ENCODE measurements at regions not wholly inside any gene's neighbourhood (a gene's known extent, or its start where the extent isn't known, plus 50 kb on each side); places are given as distances from the start of the nearest gene placed in this dataset.

DNA sequence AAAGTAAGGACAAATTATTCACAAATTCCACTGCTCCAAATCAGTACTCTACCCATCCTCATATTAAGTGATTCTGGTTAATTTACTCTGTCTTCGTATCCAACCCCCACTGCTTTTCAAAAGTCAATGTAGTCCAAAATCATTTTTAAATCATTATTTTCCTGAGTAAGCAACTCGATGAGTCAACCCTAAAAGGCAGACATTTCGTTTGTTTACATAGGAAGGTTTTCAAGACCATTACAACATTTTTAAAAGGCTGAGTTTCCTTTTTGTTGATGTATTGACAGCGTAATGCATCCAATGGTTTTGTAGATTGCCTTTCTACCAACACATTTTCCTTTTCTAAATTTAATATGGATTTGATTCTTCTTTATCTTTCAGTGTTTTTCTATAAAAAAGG lies 523.0 kb upstream of the ANKRD30A start:
- no peak for DNase-seq (ENCODE audit: low spot score in 2 of 2)
- H3K4me1 ChIP-seq, result no peaks in the 10 kb centered on the region
- no peak overlapping the region for H3K4me3 ChIP-seq
- H3K9me3 ChIP-seq, result no peaks in the 10 kb centered on the region
- H3K27me3 ChIP-seq, result no peaks in the 10 kb centered on the region
- intact Hi-C loops (cut with DNase I), result no loop called here
- H3K27ac ChIP-seq, result no peak overlapping the region
- no peaks in the 10 kb centered on the region for H3K36me3 ChIP-seq
- TF ChIP-seq, protein P1, sequence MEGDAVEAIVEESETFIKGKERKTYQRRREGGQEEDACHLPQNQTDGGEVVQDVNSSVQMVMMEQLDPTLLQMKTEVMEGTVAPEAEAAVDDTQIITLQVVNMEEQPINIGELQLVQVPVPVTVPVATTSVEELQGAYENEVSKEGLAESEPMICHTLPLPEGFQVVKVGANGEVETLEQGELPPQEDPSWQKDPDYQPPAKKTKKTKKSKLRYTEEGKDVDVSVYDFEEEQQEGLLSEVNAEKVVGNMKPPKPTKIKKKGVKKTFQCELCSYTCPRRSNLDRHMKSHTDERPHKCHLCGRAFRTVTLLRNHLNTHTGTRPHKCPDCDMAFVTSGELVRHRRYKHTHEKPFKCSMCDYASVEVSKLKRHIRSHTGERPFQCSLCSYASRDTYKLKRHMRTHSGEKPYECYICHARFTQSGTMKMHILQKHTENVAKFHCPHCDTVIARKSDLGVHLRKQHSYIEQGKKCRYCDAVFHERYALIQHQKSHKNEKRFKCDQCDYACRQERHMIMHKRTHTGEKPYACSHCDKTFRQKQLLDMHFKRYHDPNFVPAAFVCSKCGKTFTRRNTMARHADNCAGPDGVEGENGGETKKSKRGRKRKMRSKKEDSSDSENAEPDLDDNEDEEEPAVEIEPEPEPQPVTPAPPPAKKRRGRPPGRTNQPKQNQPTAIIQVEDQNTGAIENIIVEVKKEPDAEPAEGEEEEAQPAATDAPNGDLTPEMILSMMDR (IDR thresholded peaks at IDR 0.05), result no peak

DNA sequence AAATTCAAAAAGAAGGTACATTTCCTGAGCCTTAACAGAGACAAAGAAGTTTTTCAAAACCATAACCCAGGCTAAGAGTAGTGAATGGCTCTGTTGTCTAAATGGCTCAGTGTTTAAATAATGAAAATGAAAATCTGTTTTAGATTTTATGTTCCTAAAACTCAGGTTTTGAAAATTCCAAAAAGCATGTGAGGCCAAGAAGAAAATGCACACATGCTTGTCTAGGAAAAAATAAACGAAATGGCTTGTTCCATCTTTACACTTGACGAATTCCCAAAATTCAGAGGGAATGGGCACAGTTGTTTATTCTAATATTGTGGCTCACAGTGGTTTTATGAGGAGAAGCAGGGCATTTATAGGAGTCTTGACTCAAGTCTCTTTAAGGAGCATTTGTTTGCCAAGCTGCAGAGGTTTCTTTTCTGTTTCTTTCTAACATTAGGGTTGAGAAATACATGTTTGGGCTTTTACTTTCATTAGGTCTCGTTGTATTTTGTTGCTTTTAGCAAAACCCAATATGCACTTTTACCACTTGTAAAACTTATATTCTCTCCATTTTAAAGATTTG lies 527.6 kb upstream of the ANKRD30A start:
- H3K36me3 ChIP-seq, result no peaks in the 10 kb centered on the region
- no peaks in the 10 kb centered on the region for H3K9me3 ChIP-seq
- no peak overlapping the region for H3K27ac ChIP-seq
- TF ChIP-seq, protein P1 (IDR thresholded peaks at IDR 0.05), result no peak
- DNase-seq (ENCODE audit: low spot score in 2 of 2), result no peak
- intact Hi-C loops (cut with DNase I), result no loop called here
- H3K4me1 ChIP-seq, result no peaks in the 10 kb centered on the region
- H3K27me3 ChIP-seq, result no peaks in the 10 kb centered on the region
- H3K4me3 ChIP-seq, result no peak overlapping the region

DNA sequence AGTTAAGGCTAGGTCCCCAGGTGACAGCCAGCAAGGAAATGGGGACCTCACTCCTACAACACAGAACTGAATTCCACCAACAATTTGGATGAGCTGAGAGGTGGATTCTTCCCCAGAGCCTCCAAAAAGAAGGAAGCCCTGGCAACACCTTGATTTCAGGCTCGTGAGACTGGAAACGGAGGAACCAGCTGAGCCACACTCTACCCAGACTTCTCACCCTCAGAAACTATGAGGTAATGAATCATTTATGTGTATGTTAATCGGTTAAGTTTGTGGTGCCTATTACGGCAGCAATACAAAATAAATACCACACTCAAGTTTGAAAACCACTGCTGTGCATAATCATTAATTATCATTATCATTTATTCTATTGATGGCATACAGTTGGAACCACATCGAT lies 532.4 kb upstream of the ANKRD30A start:
- Histone ChIP-seq H3K4me3 (no peak overlapping the region), H3K27ac (no peak overlapping the region), H3K36me3 (no peaks in the 10 kb centered on the region), H3K9me3 (no peaks in the 10 kb centered on the region), H3K27me3 (no peaks in the 10 kb centered on the region), H3K4me1 (no peaks in the 10 kb centered on the region)
- intact Hi-C loops (cut with DNase I), result no loop called here
- TF ChIP-seq, protein P1 (IDR thresholded peaks at IDR 0.05), result no peak
- DNase-seq (ENCODE audit: low spot score in 2 of 2), result no peak

DNA sequence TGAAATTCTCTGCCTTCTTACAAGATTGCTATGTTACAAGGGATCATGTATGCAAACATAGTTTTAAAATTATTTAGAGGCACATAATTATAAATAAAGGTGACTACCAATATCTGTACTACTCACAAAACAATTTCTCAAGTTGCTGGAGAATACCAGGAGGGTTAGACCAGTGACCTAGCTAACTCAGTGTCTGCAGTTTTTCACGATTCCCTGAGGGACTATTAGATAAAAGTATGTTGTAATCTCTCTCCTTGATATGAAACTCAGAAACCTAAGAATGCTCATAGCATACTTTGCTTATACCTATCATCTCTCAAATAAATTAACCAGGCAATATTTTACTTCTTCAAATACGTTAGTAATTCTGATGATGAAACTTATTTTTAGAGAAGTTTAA lies 534.0 kb upstream of the ANKRD30A start:
- Histone ChIP-seq H3K9me3 (no peaks in the 10 kb centered on the region), H3K4me1 (no peaks in the 10 kb centered on the region), H3K36me3 (no peaks in the 10 kb centered on the region), H3K27me3 (no peaks in the 10 kb centered on the region), H3K4me3 (no peak overlapping the region), H3K27ac (no peak overlapping the region)
- TF ChIP-seq, protein P1 (IDR thresholded peaks at IDR 0.05), result no peak
- no peak for DNase-seq (ENCODE audit: low spot score in 2 of 2)
- intact Hi-C loops (cut with DNase I), result no loop called here

DNA sequence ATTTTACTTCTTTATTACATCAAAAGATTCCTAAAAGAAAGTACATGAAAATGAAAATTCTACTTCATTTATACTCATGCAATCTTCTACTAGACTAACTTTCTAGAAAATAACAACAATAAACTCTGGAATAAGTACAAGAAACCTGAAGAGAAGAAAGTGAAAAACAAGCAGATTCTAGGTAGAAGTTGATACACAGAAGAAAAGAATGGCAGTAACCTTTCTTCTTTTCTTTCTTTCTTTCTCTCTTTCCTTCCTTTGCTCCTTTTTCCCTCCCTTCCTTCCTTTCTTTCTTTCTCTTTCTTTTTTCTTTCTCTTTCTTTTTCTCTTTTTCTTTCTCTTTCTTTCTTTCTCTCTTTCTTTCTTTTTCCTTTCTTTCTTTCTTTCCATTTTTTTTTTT lies 541.7 kb upstream of the ANKRD30A start:
- no peaks in the 10 kb centered on the region for H3K9me3 ChIP-seq
- H3K4me3 ChIP-seq, result no peak overlapping the region
- TF ChIP-seq, protein P1 (IDR thresholded peaks at IDR 0.05), result no peak
- H3K4me1 ChIP-seq, result no peaks in the 10 kb centered on the region
- H3K27ac ChIP-seq, result no peak overlapping the region
- H3K36me3 ChIP-seq, result no peaks in the 10 kb centered on the region
- H3K27me3 ChIP-seq, result no peaks in the 10 kb centered on the region
- DNase-seq (ENCODE audit: low spot score in 2 of 2), result no peak
- intact Hi-C loops (cut with DNase I), result no loop called here

DNA sequence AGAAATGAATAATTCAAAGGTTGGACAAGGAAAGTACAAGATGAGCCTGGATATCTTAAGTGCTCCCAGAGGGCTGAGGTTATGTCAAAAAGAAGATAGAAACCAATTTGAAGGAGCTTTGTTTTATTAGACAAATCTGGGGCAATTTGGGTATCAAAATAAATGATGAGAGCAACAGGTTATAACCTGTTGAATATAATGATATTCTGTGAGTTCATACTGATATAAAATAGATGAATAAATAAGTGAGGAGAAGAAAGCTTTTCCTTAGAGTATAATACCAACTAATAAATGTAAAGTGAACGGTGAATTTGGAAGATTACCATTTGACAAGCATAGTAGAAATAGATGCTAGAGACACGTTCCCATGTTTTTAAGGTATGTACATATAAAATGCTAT lies 544.2 kb upstream of the ANKRD30A start:
- intact Hi-C loops (cut with DNase I), result no loop called here

More for the DNA sequence above, 544.2 kb upstream of the ANKRD30A start:
- Histone ChIP-seq H3K9me3 (no peaks in the 10 kb centered on the region), H3K27ac (no peak overlapping the region), H3K4me3 (no peak overlapping the region), H3K36me3 (no peaks in the 10 kb centered on the region), H3K4me1 (no peaks in the 10 kb centered on the region), H3K27me3 (no peaks in the 10 kb centered on the region)
- no peak for DNase-seq (ENCODE audit: low spot score in 2 of 2)
- TF ChIP-seq, protein P1 (IDR thresholded peaks at IDR 0.05), result no peak

All from ascending aorta (tissue), 2 donors.